Calu3 (cell line): ENCODE measurements at regions not wholly inside any gene's neighbourhood (a gene's known extent, or its start where the extent isn't known, plus 50 kb on each side); places are given as distances from the start of the nearest gene placed in this dataset.

ENCODE experiments used
- BruUV-seq: library from RNA; stranded (reverse); fragments of 400-500 nt; replicated peaks from 2 replicates; lab custom pipeline; 2021; lab: Mats Ljungman, UMichigan
- CTCF ChIA-PET: fragments of 300-600 bp; sonication (Branson Sonifier 250); formaldehyde crosslinking; loops from one replicate; lab custom pipeline; 2022; ENCODE audit warnings: antibody characterized with exemption; lab: Charles Lee
- DNase-seq: peaks from one replicate; pipeline ENCODE4 v3.0.0; 2022
- H3K27ac Mint-ChIP-seq: one replicate; pipeline ENCODE4 v1.8.0; 2022; ENCODE audit warnings: mixed read lengths; ENCODE audit not compliant: unreplicated experiment
- H3K27me3 Mint-ChIP-seq: one replicate; pipeline ENCODE4 v1.8.0; 2022; ENCODE audit warnings: mixed read lengths; ENCODE audit not compliant: unreplicated experiment
- H3K36me3 Mint-ChIP-seq: one replicate; pipeline ENCODE4 v1.8.0; 2022; ENCODE audit warnings: mild to moderate bottlenecking, moderate library complexity, mixed read lengths; ENCODE audit not compliant: insufficient read depth, unreplicated experiment
- H3K4me1 Mint-ChIP-seq: one replicate; pipeline ENCODE4 v1.8.0; 2022; ENCODE audit warnings: mild to moderate bottlenecking, low read depth, mixed read lengths; ENCODE audit not compliant: unreplicated experiment
- H3K4me3 Mint-ChIP-seq: one replicate; pipeline ENCODE4 v1.8.0; 2022; ENCODE audit warnings: mild to moderate bottlenecking, low read depth, moderate library complexity, mixed read lengths; ENCODE audit not compliant: unreplicated experiment
- H3K9me3 Mint-ChIP-seq: one replicate; pipeline ENCODE4 v1.8.0; 2022; ENCODE audit warnings: low read depth, mixed read lengths; ENCODE audit not compliant: unreplicated experiment
- intact Hi-C: fragments of 100-400 bp; cut with micrococcal nuclease; formaldehyde crosslinking; loops from one replicate; pipeline ENCODE4 v1.10.0; 2022; ENCODE audit not compliant: unreplicated experiment
- TF ChIP-seq, protein P1 (sequence below): fragments of 200-600 bp; IDR thresholded peaks from one replicate; pipeline ENCODE4 v1.8.0; 2022; ENCODE audit warnings: antibody characterized with exemption; ENCODE audit not compliant: unreplicated experiment

DNA sequence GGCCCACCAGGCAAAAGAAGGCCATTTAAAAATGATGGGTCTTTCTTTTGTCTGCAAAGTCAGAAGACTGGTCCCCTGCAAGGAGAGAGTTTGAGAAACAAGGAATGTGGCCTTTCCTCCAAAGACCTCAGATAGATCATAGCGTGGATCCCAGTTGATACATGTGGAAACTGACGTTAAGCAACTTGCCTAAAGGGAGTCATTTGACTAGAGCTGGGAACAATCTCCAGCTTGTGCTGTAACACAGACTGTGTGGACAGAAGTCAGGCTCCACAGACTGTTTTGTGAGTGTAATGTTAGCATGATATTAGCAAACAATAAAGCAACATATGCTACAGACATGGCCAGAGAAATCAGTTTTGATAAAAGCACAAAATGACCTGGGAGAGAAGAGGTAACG, 140.4 kb upstream of the CITED2 start:
- Mint-ChIP-seq H3K4me1 (no peaks in the 10 kb centered on the region), H3K27ac (no peak overlapping the region), H3K27me3 (no peaks in the 10 kb centered on the region), H3K36me3 (no peaks in the 10 kb centered on the region), H3K9me3 (no peaks in the 10 kb centered on the region), H3K4me3 (no peak overlapping the region)
- TF ChIP-seq, protein P1, sequence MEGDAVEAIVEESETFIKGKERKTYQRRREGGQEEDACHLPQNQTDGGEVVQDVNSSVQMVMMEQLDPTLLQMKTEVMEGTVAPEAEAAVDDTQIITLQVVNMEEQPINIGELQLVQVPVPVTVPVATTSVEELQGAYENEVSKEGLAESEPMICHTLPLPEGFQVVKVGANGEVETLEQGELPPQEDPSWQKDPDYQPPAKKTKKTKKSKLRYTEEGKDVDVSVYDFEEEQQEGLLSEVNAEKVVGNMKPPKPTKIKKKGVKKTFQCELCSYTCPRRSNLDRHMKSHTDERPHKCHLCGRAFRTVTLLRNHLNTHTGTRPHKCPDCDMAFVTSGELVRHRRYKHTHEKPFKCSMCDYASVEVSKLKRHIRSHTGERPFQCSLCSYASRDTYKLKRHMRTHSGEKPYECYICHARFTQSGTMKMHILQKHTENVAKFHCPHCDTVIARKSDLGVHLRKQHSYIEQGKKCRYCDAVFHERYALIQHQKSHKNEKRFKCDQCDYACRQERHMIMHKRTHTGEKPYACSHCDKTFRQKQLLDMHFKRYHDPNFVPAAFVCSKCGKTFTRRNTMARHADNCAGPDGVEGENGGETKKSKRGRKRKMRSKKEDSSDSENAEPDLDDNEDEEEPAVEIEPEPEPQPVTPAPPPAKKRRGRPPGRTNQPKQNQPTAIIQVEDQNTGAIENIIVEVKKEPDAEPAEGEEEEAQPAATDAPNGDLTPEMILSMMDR = no peak
- no peak for DNase-seq
- intact Hi-C loops = no loop called here
- no TSS peak for BruUV-seq
- CTCF ChIA-PET = no interaction called here

DNA sequence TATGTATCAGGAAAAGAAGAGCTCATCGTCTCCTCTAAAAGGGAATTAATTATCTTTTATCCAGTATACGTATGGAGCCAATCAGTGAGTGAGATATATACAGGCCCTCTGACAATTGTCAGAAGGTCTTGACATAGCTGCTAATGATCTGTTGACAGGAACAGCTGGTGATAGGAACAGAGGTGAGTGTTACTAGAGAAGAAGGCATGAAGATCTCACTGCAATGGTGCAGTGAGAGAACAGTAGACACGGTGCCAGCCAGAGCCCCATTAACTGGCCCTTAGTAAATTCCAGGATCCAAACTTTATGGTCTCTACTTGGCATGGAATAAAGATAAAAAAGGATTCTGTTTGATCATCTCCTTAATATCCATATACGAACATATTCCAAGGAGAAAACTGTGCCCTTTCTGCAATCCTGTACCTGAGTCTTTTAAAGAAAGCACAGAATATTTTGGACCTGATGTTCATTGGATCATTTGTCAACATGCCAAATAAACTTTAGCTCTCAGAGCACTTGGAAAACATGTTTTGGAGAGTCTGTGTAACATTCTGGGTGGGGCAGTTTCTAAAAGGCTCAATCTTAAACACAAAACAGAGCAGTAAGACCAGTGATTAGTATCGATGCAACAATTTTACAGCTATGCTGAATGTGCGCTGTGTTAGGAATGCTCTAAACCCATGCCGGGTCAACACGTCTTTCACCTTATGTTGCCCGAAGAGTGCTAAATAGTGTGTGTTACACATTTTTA, 135.8 kb upstream of the CITED2 start:
- Mint-ChIP-seq H3K4me3 (no peak overlapping the region), H3K27ac (no peak overlapping the region), H3K36me3 (no peaks in the 10 kb centered on the region), H3K27me3 (no peaks in the 10 kb centered on the region), H3K4me1 (no peaks in the 10 kb centered on the region), H3K9me3 (no peaks in the 10 kb centered on the region)
- TF ChIP-seq, protein P1 = no peak
- no peak for DNase-seq
- BruUV-seq = no TSS peak
- intact Hi-C loops = no loop called here
- CTCF ChIA-PET = no interaction called here

DNA sequence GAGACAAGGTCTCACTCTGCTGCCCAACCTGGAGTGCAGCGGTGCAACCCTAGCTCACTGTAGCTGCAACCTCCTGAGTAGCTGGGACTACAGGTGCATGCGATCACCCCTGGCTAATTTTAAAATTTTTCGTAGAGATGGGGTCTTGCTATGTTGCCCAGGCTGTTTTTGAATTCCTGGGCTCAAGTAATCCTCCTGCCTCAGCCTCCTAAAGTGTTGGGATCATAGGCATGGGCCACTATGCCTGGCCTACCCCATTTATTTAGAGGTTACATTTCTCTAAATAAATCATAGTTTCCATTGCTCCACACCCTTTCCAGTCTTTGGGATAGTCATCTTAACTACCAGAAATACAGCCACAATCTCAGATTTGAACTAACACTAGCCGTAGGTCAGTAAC, 134.7 kb upstream of the CITED2 start:
- H3K4me3 Mint-ChIP-seq = no peak overlapping the region
- no TSS peak for BruUV-seq
- TF ChIP-seq, protein P1 = no peak
- no peaks in the 10 kb centered on the region for H3K27me3 Mint-ChIP-seq
- DNase-seq = no peak
- H3K36me3 Mint-ChIP-seq = no peaks in the 10 kb centered on the region
- H3K4me1 Mint-ChIP-seq = no peaks in the 10 kb centered on the region
- CTCF ChIA-PET = interaction anchor here (0.5 kb wide), 1 partner anchor 1351 kb away, joined by 3 read pairs; no protein-coding TSS in a partner anchor
- no peak overlapping the region for H3K27ac Mint-ChIP-seq
- H3K9me3 Mint-ChIP-seq = no peaks in the 10 kb centered on the region
- intact Hi-C loops = no loop called here

DNA sequence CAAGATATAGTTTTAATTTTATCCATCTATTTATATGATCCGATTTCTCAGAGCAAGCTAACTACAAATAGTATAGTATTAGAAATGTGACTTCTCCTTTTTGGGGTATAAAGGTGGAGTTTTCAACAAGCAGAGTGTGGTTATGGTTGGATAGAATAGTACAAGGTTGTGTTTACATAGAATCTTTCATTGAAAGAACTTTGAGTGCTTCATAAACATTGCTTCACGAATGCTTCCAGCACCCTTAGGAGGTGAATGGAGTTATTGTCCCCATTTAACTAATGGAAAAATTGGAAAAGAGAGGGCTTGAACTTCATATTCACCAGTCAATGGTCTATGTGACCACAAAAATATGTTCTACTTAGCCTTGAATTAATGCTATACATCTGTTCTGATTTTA, 134.1 kb upstream of the CITED2 start:
- H3K4me3 Mint-ChIP-seq = no peak overlapping the region
- no TSS peak for BruUV-seq
- H3K9me3 Mint-ChIP-seq = no peaks in the 10 kb centered on the region
- CTCF ChIA-PET = no interaction called here
- DNase-seq = no peak
- intact Hi-C loops = no loop called here
- no peak overlapping the region for H3K27ac Mint-ChIP-seq
- no peaks in the 10 kb centered on the region for H3K4me1 Mint-ChIP-seq
- H3K27me3 Mint-ChIP-seq = no peaks in the 10 kb centered on the region
- TF ChIP-seq, protein P1 = no peak
- no peaks in the 10 kb centered on the region for H3K36me3 Mint-ChIP-seq
